T-helper 1 cell treated with Interleukin-12 subunit alpha and Interleukin-12 subunit beta and Interleukin-4 antibody, amounts not matched to agents 30 ng/mL and 1 ng/mL, for 36 hours (primary cell): ENCODE measurements at regions not wholly inside any gene's neighbourhood (a gene's known extent, or its start where the extent isn't known, plus 50 kb on each side); places are given as distances from the start of the nearest gene placed in this dataset.

Experiments used
- intact Hi-C: fragments of 100-400 bp; cut with micrococcal nuclease; formaldehyde crosslinking; loops from one replicate; pipeline ENCODE4 v1.15.1; 2024

- intact Hi-C loops, result no loop called here
Measured at GRCh38 chr12:125269276-125269675, 204.0 kb downstream of the AACS start.

GRCh38 chr12:125271892-125272291 lies 206.7 kb downstream of the AACS start:
- intact Hi-C loops, result no loop called here

- intact Hi-C loops, result no loop called here
Measured at GRCh38 chr12:125272383-125272933, 207.2 kb downstream of the AACS start.

- intact Hi-C loops, result no loop called here
Measured at GRCh38 chr12:125276567-125276966, 211.3 kb downstream of the AACS start.

GRCh38 chr12:125280482-125281377 lies 215.5 kb downstream of the AACS start:
- intact Hi-C loops, result no loop called here

GRCh38 chr12:125282921-125283320 lies 217.7 kb downstream of the AACS start:
- intact Hi-C loops, result no loop called here

GRCh38 chr12:125283521-125283920 lies 218.3 kb downstream of the AACS start:
- intact Hi-C loops, result no loop called here

- intact Hi-C loops, result no loop called here
Measured at GRCh38 chr12:125284087-125284486, 218.9 kb downstream of the AACS start.

GRCh38 chr12:125284945-125285685 lies 219.9 kb downstream of the AACS start:
- intact Hi-C loops, result no loop called here

- intact Hi-C loops, result no loop called here
Measured at GRCh38 chr12:125286005-125286727, 220.9 kb downstream of the AACS start.

GRCh38 chr12:125287155-125287847 lies 222.1 kb downstream of the AACS start:
- intact Hi-C loops, result no loop called here

- intact Hi-C loops, result no loop called here
Measured at GRCh38 chr12:125288931-125289928, 224.0 kb downstream of the AACS start.

GRCh38 chr12:125289970-125290369 lies 224.7 kb downstream of the AACS start:
- intact Hi-C loops, result no loop called here

GRCh38 chr12:125292700-125293099 lies 227.5 kb downstream of the AACS start:
- intact Hi-C loops, result no loop called here

GRCh38 chr12:125295550-125295949 lies 230.3 kb downstream of the AACS start:
- intact Hi-C loops, result no loop called here

GRCh38 chr12:125296701-125297100 lies 231.5 kb downstream of the AACS start:
- intact Hi-C loops, result no loop called here

- intact Hi-C loops, result no loop called here
Measured at GRCh38 chr12:125299840-125300239, 234.6 kb downstream of the AACS start.

- intact Hi-C loops, result no loop called here
Measured at GRCh38 chr12:125300249-125300648, 235.0 kb downstream of the AACS start.

GRCh38 chr12:125303337-125303736 lies 238.1 kb downstream of the AACS start:
- intact Hi-C loops, result no loop called here

- intact Hi-C loops, result no loop called here
Measured at GRCh38 chr12:125304029-125304428, 238.8 kb downstream of the AACS start.
